ENCODE measurements at regions not wholly inside any gene's neighbourhood (a gene's known extent, or its start where the extent isn't known, plus 50 kb on each side); places are given as distances from the start of the nearest gene placed in this dataset.

DNA sequence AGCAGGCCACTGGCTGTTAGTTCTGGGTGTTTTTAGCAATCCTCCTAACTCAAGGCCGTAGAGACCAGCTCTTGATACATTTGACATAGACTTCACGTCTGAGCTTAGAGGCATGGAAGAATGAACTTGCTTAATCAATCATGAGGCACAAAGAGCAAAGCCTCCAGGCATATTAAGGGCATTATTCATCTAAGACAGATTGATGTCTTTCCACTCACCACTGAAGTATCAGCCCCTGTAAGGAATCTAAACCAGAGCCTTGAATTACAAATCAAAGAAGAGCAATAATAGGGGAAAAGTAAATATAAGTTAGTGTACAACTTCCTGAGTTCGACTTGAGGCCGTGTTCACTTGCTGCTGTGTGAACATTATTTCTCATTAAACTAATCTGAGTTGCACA lies 1470.7 kb downstream of the AACS start:
- TF ChIP-seq, protein P1, sequence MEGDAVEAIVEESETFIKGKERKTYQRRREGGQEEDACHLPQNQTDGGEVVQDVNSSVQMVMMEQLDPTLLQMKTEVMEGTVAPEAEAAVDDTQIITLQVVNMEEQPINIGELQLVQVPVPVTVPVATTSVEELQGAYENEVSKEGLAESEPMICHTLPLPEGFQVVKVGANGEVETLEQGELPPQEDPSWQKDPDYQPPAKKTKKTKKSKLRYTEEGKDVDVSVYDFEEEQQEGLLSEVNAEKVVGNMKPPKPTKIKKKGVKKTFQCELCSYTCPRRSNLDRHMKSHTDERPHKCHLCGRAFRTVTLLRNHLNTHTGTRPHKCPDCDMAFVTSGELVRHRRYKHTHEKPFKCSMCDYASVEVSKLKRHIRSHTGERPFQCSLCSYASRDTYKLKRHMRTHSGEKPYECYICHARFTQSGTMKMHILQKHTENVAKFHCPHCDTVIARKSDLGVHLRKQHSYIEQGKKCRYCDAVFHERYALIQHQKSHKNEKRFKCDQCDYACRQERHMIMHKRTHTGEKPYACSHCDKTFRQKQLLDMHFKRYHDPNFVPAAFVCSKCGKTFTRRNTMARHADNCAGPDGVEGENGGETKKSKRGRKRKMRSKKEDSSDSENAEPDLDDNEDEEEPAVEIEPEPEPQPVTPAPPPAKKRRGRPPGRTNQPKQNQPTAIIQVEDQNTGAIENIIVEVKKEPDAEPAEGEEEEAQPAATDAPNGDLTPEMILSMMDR (conservative IDR thresholded peaks at IDR 0.05) = no peak
- TF ChIP-seq ZFX (IDR thresholded peaks at IDR 0.05) = no peak
